ENCODE measurements at regions not wholly inside any gene's neighbourhood (a gene's known extent, or its start where the extent isn't known, plus 50 kb on each side); places are given as distances from the start of the nearest gene placed in this dataset.

DNA sequence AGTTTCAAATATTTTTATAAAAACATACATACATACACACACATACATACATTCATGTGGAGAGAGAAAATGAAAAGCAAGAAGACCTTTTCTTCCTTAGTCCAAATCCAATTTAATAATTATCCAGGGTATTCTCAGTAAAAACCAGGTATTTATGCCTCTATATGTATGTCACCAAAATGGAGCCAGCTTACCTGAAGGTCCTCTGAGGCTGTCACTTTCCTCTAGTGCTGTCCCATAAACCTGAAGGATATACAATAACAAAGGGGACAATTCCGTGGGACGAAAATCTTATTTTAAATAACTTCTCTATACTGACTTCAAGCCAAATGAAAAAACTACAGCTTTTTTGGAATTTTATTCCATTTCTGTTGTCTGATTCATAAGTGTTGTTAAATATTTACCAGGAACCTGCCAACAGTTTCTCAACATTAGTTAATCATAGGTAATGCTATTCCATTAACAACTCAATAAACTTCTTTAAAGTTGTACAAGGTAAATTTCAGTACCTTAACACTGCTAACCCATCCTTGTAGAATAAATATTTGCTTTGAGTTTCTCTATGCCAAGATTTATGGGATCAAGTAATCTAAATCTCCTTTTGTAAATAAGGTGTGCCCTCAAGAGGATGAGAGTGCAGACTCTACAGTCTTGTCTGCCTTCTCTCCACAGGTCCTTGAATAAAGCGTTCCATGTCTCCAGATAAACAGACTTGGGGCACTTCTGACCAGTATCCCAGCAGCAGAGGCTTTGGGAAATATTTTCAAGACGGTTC, 260.3 kb downstream of the AHR start:
- H3K36me3 ChIP-seq (ENCODE audit: control insufficient read depth, low read length), result no peaks in the 10 kb centered on the region
- H3K4me3 ChIP-seq (ENCODE audit: low read length), result no peak overlapping the region
- TF ChIP-seq EZH2phosphoT487 (IDR thresholded peaks at IDR 0.05; ENCODE audit: borderline replicate concordance, low read length), result no peak
- TF ChIP-seq, protein P1, sequence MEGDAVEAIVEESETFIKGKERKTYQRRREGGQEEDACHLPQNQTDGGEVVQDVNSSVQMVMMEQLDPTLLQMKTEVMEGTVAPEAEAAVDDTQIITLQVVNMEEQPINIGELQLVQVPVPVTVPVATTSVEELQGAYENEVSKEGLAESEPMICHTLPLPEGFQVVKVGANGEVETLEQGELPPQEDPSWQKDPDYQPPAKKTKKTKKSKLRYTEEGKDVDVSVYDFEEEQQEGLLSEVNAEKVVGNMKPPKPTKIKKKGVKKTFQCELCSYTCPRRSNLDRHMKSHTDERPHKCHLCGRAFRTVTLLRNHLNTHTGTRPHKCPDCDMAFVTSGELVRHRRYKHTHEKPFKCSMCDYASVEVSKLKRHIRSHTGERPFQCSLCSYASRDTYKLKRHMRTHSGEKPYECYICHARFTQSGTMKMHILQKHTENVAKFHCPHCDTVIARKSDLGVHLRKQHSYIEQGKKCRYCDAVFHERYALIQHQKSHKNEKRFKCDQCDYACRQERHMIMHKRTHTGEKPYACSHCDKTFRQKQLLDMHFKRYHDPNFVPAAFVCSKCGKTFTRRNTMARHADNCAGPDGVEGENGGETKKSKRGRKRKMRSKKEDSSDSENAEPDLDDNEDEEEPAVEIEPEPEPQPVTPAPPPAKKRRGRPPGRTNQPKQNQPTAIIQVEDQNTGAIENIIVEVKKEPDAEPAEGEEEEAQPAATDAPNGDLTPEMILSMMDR (IDR thresholded peaks at IDR 0.05; ENCODE audit: low read depth, low read length, poor library complexity, severe bottlenecking), result no peak
- H3K79me2 ChIP-seq (ENCODE audit: control insufficient read depth, low read length), result no peaks in the 10 kb centered on the region
- H3K9me2 ChIP-seq (replicated peaks; ENCODE audit: control insufficient read depth, low read length), result no peaks in the 10 kb centered on the region; the same call in none of the 2 replicates
- H3K4me2 ChIP-seq (ENCODE audit: low read length), result no peak overlapping the region
- no peaks in the 10 kb centered on the region for H3K9me3 ChIP-seq (ENCODE audit: control insufficient read depth, insufficient read depth, low read length)
- no peaks in the 10 kb centered on the region for H3K4me1 ChIP-seq (ENCODE audit: control insufficient read depth, low read length)
- H3K27me3 ChIP-seq (ENCODE audit: control insufficient read depth, low read length), result no peaks in the 10 kb centered on the region
- no peak overlapping the region for H3K27ac ChIP-seq (ENCODE audit: low read depth, low read length)
- H3F3A ChIP-seq (ENCODE audit: control insufficient read depth, insufficient read depth), result no peaks in the 10 kb centered on the region
- H4K20me1 ChIP-seq (ENCODE audit: control insufficient read depth, insufficient read depth, low read depth, low read length), result no peaks in the 10 kb centered on the region

DNA sequence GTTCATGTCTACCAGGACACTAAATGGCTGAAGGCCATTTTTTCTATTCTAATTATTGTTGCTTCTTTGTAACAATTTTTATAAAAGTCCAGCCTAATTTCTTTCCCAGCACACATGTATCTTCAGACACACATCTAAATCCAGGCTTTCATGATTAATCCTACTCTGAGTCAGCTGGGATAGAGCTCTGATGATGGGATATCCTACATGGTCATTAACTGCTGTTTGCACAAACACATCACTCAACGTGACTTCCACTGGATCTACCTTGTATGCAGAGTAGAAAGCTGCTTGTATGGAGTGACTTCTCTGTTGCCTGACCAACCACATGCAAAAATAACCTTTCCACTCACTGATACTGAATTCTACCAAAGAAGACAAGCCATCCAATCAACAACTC, 260.9 kb downstream of the AHR start:
- no peaks in the 10 kb centered on the region for H3K27me3 ChIP-seq (ENCODE audit: control insufficient read depth, low read length)
- no peak overlapping the region for H3K4me2 ChIP-seq (ENCODE audit: low read length)
- TF ChIP-seq, protein P1 (IDR thresholded peaks at IDR 0.05; ENCODE audit: low read depth, low read length, poor library complexity, severe bottlenecking), result no peak
- TF ChIP-seq EZH2phosphoT487 (IDR thresholded peaks at IDR 0.05; ENCODE audit: borderline replicate concordance, low read length), result no peak

DNA sequence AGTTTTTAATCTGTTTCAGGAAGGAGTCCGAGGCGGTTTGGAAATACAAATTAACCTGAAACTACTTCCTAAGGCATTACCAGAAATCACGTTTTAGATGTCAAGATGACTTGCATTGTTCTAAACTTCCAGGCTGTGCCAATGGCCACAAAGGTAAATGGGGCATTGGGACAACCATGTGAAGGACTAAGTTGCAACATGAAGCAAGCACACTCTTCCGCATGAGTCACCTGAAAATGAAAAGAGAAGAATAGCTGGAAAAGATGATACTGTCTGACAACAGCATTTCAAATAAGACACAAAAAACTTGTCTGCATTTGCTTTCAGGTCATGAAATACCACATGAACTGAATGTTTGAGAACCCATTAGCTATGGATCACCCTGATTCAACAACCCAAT, 262.1 kb downstream of the AHR start:
- no peaks in the 10 kb centered on the region for H3K4me1 ChIP-seq (ENCODE audit: control insufficient read depth, low read length)

More for the DNA sequence above, 260.9 kb downstream of the AHR start:
- Histone ChIP-seq H3K79me2 (ENCODE audit: control insufficient read depth, low read length) (no peaks in the 10 kb centered on the region), H3K9me3 (ENCODE audit: control insufficient read depth, insufficient read depth, low read length) (no peaks in the 10 kb centered on the region), H4K20me1 (ENCODE audit: control insufficient read depth, insufficient read depth, low read depth, low read length) (no peaks in the 10 kb centered on the region), H3K36me3 (ENCODE audit: control insufficient read depth, low read length) (no peaks in the 10 kb centered on the region), H3K27ac (ENCODE audit: low read depth, low read length) (no peak overlapping the region), H3F3A (ENCODE audit: control insufficient read depth, insufficient read depth) (no peaks in the 10 kb centered on the region), H3K4me1 (ENCODE audit: control insufficient read depth, low read length) (no peaks in the 10 kb centered on the region), H3K9me2 (replicated peaks; ENCODE audit: control insufficient read depth, low read length) (no peaks in the 10 kb centered on the region; the same call in none of the 2 replicates), H3K4me3 (ENCODE audit: low read length) (no peak overlapping the region)

More for the DNA sequence above, 262.1 kb downstream of the AHR start:
- Histone ChIP-seq H3K79me2 (ENCODE audit: control insufficient read depth, low read length) (no peaks in the 10 kb centered on the region), H3F3A (ENCODE audit: control insufficient read depth, insufficient read depth) (no peaks in the 10 kb centered on the region), H3K27ac (ENCODE audit: low read depth, low read length) (no peak overlapping the region), H3K9me2 (replicated peaks; ENCODE audit: control insufficient read depth, low read length) (no peaks in the 10 kb centered on the region; the same call in none of the 2 replicates), H3K9me3 (ENCODE audit: control insufficient read depth, insufficient read depth, low read length) (no peaks in the 10 kb centered on the region), H3K27me3 (ENCODE audit: control insufficient read depth, low read length) (no peaks in the 10 kb centered on the region), H3K36me3 (ENCODE audit: control insufficient read depth, low read length) (no peaks in the 10 kb centered on the region), H3K4me2 (ENCODE audit: low read length) (no peak overlapping the region), H4K20me1 (ENCODE audit: control insufficient read depth, insufficient read depth, low read depth, low read length) (no peaks in the 10 kb centered on the region), H3K4me3 (ENCODE audit: low read length) (no peak overlapping the region)
- TF ChIP-seq EZH2phosphoT487 (IDR thresholded peaks at IDR 0.05; ENCODE audit: borderline replicate concordance, low read length), result no peak
- TF ChIP-seq, protein P1 (IDR thresholded peaks at IDR 0.05; ENCODE audit: low read depth, low read length, poor library complexity, severe bottlenecking), result no peak

Measured in DOHH2 (cell line).